Fibroblast of the aortic adventitia (primary cell): ENCODE measurements at regions not wholly inside any gene's neighbourhood (a gene's known extent, or its start where the extent isn't known, plus 50 kb on each side); places are given as distances from the start of the nearest gene placed in this dataset.
"Not testable (repeated sequence)": the region's sequence is repeated elsewhere in the genome, so short reads cannot be mapped to it uniquely, and the experiment has no call there.

ENCODE experiments used
- DNase-seq: peaks from one replicate; pipeline ENCODE4 v3.0.0-alpha.2; 2010; ENCODE audit warnings: low read depth
- H3K4me3 ChIP-seq: 2 replicates; pipeline ENCODE4 v1.5.1; 2011; ENCODE audit warnings: low read depth, mild to moderate bottlenecking, control low read depth, low read length, moderate library complexity
- CTCF ChIP-seq: IDR thresholded peaks from 2 replicates; pipeline ENCODE4 v1.5.1; 2011; ENCODE audit warnings: mild to moderate bottlenecking, low read length, control low read depth, inconsistent platforms; ENCODE audit not compliant: insufficient read depth

- no peak for TF ChIP-seq CTCF
- H3K4me3 ChIP-seq, result no peak overlapping the region
- no peak for DNase-seq
Observed at GRCh38 chr14:71804992-71805391, 127.2 kb upstream of the RGS6 start.

- peak; percentile 43 for DNase-seq
- H3K4me3 ChIP-seq, result not testable (repeated sequence)
Observed at GRCh38 chr14:71807049-71807448, 125.2 kb upstream of the RGS6 start.

- DNase-seq, H3K4me3 ChIP-seq: not testable (repeated sequence)
Observed at GRCh38 chr14:71810800-71811199, 121.4 kb upstream of the RGS6 start.

DNA sequence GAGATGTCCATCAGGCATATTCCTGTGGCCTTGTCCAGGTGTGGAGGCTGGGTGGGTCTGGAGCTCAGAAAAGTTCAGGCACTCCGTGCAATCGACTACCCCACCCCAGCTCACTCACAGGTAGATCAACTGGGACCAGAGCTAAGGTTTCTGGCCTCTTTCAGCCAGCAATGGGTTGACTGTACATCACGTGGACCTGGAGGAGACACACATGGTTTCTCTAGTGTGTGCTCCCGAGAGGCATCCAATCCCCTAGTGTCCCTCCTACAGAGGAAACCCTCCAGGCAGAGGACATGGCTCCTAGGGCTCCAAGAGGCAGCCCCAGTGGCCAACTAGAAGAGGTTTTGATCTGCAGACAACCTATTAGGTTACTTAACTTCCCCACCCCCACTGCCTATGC lies 119.5 kb upstream of the RGS6 start:
- DNase-seq, result no peak
- TF ChIP-seq CTCF, result no peak
- H3K4me3 ChIP-seq, result no peak overlapping the region

DNA sequence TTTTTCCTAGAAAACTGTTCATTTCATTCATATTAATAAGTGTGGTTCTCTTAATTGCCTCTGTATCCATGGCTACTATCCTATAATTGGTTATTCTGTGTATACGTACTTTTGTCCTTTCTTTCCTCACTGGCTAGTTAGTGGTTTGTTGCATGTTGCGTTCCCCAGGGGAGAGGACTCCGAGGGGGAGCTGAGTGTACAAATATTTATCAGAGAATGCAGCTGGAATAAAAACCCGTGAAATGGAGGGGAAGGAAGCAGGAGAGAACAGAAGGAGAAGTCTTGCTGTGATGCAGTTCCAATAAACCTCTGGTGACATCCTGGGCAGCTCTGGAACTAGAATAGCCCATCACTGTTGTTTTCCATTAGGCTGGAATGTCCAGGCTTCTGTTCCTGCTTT lies 117.1 kb upstream of the RGS6 start:
- no peak for DNase-seq
- H3K4me3 ChIP-seq, result no peak overlapping the region
- no peak for TF ChIP-seq CTCF

DNA sequence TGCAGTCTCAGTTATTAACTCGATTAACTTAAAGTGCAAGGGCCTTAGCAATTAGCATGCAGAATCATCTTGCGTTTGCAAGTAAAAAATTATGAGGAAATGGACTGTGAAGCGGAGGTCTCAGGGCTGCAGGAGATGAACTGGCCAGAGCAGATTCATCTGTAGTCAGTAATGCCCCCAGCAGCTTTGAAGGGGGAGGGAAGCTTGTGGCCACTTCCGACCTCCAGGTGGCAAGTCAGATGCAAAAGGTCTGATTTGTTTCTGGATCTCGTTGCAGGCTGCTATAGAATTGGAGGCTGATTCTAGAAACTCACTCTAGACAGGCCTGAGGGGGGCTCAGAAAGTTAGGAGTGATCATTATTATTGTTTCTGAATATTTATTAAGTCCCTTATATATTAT lies 107.4 kb upstream of the RGS6 start:
- DNase-seq, result no peak
- H3K4me3 ChIP-seq, result no peak overlapping the region
- no peak for TF ChIP-seq CTCF

GRCh38 chr14:71833476-71833875 lies 98.8 kb upstream of the RGS6 start:
- DNase-seq, result no peak
- H3K4me3 ChIP-seq, result no peak overlapping the region
- TF ChIP-seq CTCF, result no peak

DNA sequence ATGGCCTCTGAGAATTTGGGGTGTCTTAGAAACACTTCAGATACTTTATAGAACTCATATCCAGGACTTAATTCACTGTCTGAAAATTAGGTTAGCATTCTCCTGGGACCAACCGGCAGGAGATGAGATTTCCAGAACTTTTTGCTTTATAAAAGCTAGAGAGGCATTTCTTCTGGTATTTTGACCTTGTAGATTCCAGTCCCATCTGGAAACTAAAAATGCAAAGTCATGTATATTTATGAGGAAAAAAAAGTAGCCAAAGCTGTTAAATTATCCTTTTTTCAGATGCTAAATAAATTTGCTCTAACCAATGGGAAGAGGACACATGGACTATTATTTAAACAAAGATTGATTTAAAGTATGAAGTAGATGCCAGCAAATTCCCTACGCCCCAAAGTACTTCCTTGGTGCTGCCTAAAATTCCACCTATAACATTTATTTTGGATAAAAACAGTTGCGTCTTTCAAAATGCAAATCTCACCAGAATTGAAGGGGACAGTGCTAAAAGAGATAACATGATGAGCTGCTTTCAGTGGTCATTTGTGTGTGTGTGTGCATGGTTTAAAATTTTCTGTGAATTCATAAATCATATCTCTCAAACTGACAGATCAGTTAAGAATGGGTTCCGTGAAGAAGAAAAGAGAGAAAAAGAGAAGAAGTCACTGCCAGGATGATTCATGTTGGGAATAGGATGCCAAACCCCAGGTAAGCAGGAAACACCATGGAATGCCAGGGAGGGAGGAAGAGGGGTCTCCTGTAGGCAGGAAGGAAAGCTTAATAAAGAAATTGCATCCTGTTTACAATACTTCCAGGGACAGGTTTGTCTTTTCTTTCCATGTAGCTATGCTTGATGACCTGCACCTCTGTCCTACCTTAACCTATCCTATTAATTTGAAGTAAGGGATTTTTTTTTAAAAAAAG lies 97.7 kb upstream of the RGS6 start:
- DNase-seq, result no peak
- TF ChIP-seq CTCF, result no peak
- H3K4me3 ChIP-seq, result no peak overlapping the region
